ENCODE measurements at regions not wholly inside any gene's neighbourhood (a gene's known extent, or its start where the extent isn't known, plus 50 kb on each side); places are given as distances from the start of the nearest gene placed in this dataset.

GRCh38 chr11:69217276-69218105 lies 61.8 kb downstream of the SMIM38 start:
- Mint-ChIP-seq H3K36me3 (ENCODE audit: insufficient read depth, unreplicated experiment) (no peaks in the 10 kb centered on the region), H3K4me3 (ENCODE audit: unreplicated experiment) (no peak overlapping the region), H3K4me1 (ENCODE audit: low read depth, unreplicated experiment) (no peaks in the 10 kb centered on the region), H3K27ac (ENCODE audit: unreplicated experiment) (no peak overlapping the region), H3K27me3 (ENCODE audit: insufficient read depth, unreplicated experiment) (peaks cover 6% of the 10 kb centered on the region), H3K9me3 (ENCODE audit: unreplicated experiment) (no peaks in the 10 kb centered on the region)
- Histone ChIP-seq H3K4me1 (no peaks in the 10 kb centered on the region), H3K4me3 (ENCODE audit: low read depth, low read length) (no peak overlapping the region), H3K27me3 (replicated peaks; ENCODE audit: control insufficient read depth, insufficient read depth, low read length) (no peaks in the 10 kb centered on the region), H3K9me3 (no peaks in the 10 kb centered on the region), H3K36me3 (ENCODE audit: control insufficient read depth, insufficient read depth, low read length) (no peaks in the 10 kb centered on the region)
- CTCF ChIA-PET, result no interaction called here
- peak in 1 of 2 experiments; percentile 37 for DNase-seq
- intact Hi-C loops (cut with micrococcal nuclease; ENCODE audit: unreplicated experiment), result no loop called here
- POLR2A ChIA-PET, result no interaction called here
- no TSS peak for BruUV-seq (replicated peaks)
- TF ChIP-seq, protein P1, sequence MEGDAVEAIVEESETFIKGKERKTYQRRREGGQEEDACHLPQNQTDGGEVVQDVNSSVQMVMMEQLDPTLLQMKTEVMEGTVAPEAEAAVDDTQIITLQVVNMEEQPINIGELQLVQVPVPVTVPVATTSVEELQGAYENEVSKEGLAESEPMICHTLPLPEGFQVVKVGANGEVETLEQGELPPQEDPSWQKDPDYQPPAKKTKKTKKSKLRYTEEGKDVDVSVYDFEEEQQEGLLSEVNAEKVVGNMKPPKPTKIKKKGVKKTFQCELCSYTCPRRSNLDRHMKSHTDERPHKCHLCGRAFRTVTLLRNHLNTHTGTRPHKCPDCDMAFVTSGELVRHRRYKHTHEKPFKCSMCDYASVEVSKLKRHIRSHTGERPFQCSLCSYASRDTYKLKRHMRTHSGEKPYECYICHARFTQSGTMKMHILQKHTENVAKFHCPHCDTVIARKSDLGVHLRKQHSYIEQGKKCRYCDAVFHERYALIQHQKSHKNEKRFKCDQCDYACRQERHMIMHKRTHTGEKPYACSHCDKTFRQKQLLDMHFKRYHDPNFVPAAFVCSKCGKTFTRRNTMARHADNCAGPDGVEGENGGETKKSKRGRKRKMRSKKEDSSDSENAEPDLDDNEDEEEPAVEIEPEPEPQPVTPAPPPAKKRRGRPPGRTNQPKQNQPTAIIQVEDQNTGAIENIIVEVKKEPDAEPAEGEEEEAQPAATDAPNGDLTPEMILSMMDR (IDR thresholded peaks at IDR 0.05; ENCODE audit: insufficient read depth in 1 of 2, low read depth in 1 of 2, low read length in 1 of 2, severe bottlenecking in 1 of 2, unreplicated experiment in 1 of 2), result no peak

DNA sequence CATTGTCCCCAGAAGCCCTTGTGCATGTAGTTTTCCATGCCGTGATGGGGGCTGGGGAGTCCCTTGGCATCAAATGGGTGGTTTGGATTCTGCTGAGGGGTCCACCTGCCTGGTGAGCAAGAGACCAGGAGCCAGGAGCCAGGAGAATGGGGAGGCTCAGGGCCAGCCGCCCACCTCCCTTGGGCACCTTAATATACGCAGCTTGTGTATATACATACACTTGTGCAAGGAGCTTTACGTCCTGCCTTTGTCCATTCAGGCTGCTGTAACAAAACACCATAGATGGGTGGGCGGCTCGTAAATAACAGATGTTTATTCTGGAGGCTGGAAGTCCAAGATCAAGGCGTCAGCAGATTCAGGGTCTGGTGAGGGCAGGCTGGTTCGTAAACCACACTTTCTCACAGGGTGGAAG lies 62.5 kb downstream of the SMIM38 start:
- Mint-ChIP-seq H3K9me3 (ENCODE audit: unreplicated experiment) (peaks cover 8% of the 10 kb centered on the region), H3K4me1 (ENCODE audit: low read depth, unreplicated experiment) (no peaks in the 10 kb centered on the region), H3K27ac (ENCODE audit: unreplicated experiment) (no peak overlapping the region), H3K36me3 (ENCODE audit: insufficient read depth, unreplicated experiment) (no peaks in the 10 kb centered on the region), H3K27me3 (ENCODE audit: insufficient read depth, unreplicated experiment) (peaks cover 7% of the 10 kb centered on the region), H3K4me3 (ENCODE audit: unreplicated experiment) (no peak overlapping the region)
- Histone ChIP-seq H3K9me3 (no peaks in the 10 kb centered on the region; the same call in 1 of the 2 replicates), H3K36me3 (ENCODE audit: control insufficient read depth, insufficient read depth, low read length) (no peaks in the 10 kb centered on the region), H3K27me3 (replicated peaks; ENCODE audit: control insufficient read depth, insufficient read depth, low read length) (no peaks in the 10 kb centered on the region), H3K4me1 (no peaks in the 10 kb centered on the region), H3K4me3 (ENCODE audit: low read depth, low read length) (no peak overlapping the region)
- DNase-seq, result peak in 1 of 2 experiments; percentile 33
- POLR2A ChIA-PET, result no interaction called here
- CTCF ChIA-PET, result no interaction called here
- intact Hi-C loops (cut with micrococcal nuclease; ENCODE audit: unreplicated experiment), result no loop called here
- TF ChIP-seq, protein P1 (IDR thresholded peaks at IDR 0.05; ENCODE audit: insufficient read depth in 1 of 2, low read depth in 1 of 2, low read length in 1 of 2, severe bottlenecking in 1 of 2, unreplicated experiment in 1 of 2), result no peak
- BruUV-seq (replicated peaks), result no TSS peak

- H3K4me3 ChIP-seq (ENCODE audit: low read depth, low read length), result no peak overlapping the region
Observed at GRCh38 chr11:69218946-69219720, 63.4 kb downstream of the SMIM38 start.

More at GRCh38 chr11:69218946-69219720, 63.4 kb downstream of the SMIM38 start:
- ChIA-PET POLR2A (no interaction called here), CTCF (no interaction called here)
- Mint-ChIP-seq H3K4me1 (ENCODE audit: low read depth, unreplicated experiment) (no peaks in the 10 kb centered on the region), H3K27ac (ENCODE audit: unreplicated experiment) (no peak overlapping the region), H3K27me3 (ENCODE audit: insufficient read depth, unreplicated experiment) (peaks cover 11% of the 10 kb centered on the region), H3K36me3 (ENCODE audit: insufficient read depth, unreplicated experiment) (no peaks in the 10 kb centered on the region), H3K4me3 (ENCODE audit: unreplicated experiment) (no peak overlapping the region), H3K9me3 (ENCODE audit: unreplicated experiment) (peaks cover 15% of the 10 kb centered on the region)
- H3K36me3 ChIP-seq (ENCODE audit: control insufficient read depth, insufficient read depth, low read length), result no peaks in the 10 kb centered on the region
- H3K27me3 ChIP-seq (replicated peaks; ENCODE audit: control insufficient read depth, insufficient read depth, low read length), result no peaks in the 10 kb centered on the region
- no peaks in the 10 kb centered on the region for H3K4me1 ChIP-seq
- intact Hi-C loops (cut with micrococcal nuclease; ENCODE audit: unreplicated experiment), result no loop called here
- peaks cover under 1% of the 10 kb centered on the region; the same call in 1 of the 2 replicates for H3K9me3 ChIP-seq
- no TSS peak for BruUV-seq (replicated peaks)
- TF ChIP-seq, protein P1 (IDR thresholded peaks at IDR 0.05; ENCODE audit: insufficient read depth in 1 of 2, low read depth in 1 of 2, low read length in 1 of 2, severe bottlenecking in 1 of 2, unreplicated experiment in 1 of 2), result no peak
- DNase-seq, result peak in 1 of 2 experiments; percentile 36

All from Caco-2 (cell line).